ENCODE measurements at regions not wholly inside any gene's neighbourhood (a gene's known extent, or its start where the extent isn't known, plus 50 kb on each side); places are given as distances from the start of the nearest gene placed in this dataset.
"Not testable (repeated sequence)": the region's sequence is repeated elsewhere in the genome, so short reads cannot be mapped to it uniquely, and the experiment has no call there.

GRCh38 chr5:126677121-126677520, 76.4 kb downstream of the PHAX start:
- DNase-seq: no peak

GRCh38 chr5:126680191-126680817, 79.6 kb downstream of the PHAX start:
- DNase-seq: peak; percentile 45 to 88

- DNase-seq: not testable (repeated sequence)
Observed at GRCh38 chr5:126681314-126681713, 80.6 kb downstream of the PHAX start.

GRCh38 chr5:126681970-126682369, 81.2 kb downstream of the PHAX start:
- DNase-seq: peak in 1 of 2 experiments; percentile 15

GRCh38 chr5:126682856-126683255, 82.1 kb downstream of the PHAX start:
- no peak for DNase-seq

- DNase-seq: no peak
Observed at GRCh38 chr5:126683912-126684311, 83.2 kb downstream of the PHAX start.

GRCh38 chr5:126684656-126685442, 84.1 kb downstream of the PHAX start:
- not testable (repeated sequence) for DNase-seq

- no peak for DNase-seq
Observed at GRCh38 chr5:126686451-126687126, 85.8 kb downstream of the PHAX start.

GRCh38 chr5:126692971-126693370, 84.0 kb upstream of the LMNB1 start:
- DNase-seq: no peak

- DNase-seq: peak; percentile 20 to 25
Observed at GRCh38 chr5:126693806-126694205, 83.1 kb upstream of the LMNB1 start.

GRCh38 chr5:126694403-126694802, 82.5 kb upstream of the LMNB1 start:
- no peak for DNase-seq

GRCh38 chr5:126695091-126695490, 81.8 kb upstream of the LMNB1 start:
- no peak for DNase-seq

- DNase-seq: no peak
Observed at GRCh38 chr5:126707080-126707479, 69.9 kb upstream of the LMNB1 start.

- DNase-seq: no peak
Observed at GRCh38 chr5:126715765-126716164, 61.2 kb upstream of the LMNB1 start.

GRCh38 chr5:126716861-126717260, 60.1 kb upstream of the LMNB1 start:
- no peak for DNase-seq

- no peak for DNase-seq
Observed at GRCh38 chr5:126718236-126718868, 58.6 kb upstream of the LMNB1 start.

- peak in 1 of 2 experiments; percentile 6 for DNase-seq
Observed at GRCh38 chr5:126720369-126720768, 56.6 kb upstream of the LMNB1 start.

GRCh38 chr5:126723643-126724042, 53.3 kb upstream of the LMNB1 start:
- DNase-seq: no peak
